ENCODE measurements at regions not wholly inside any gene's neighbourhood (a gene's known extent, or its start where the extent isn't known, plus 50 kb on each side); places are given as distances from the start of the nearest gene placed in this dataset.
"Not testable (repeated sequence)": the region's sequence is repeated elsewhere in the genome, so short reads cannot be mapped to it uniquely, and the experiment has no call there.

DNA sequence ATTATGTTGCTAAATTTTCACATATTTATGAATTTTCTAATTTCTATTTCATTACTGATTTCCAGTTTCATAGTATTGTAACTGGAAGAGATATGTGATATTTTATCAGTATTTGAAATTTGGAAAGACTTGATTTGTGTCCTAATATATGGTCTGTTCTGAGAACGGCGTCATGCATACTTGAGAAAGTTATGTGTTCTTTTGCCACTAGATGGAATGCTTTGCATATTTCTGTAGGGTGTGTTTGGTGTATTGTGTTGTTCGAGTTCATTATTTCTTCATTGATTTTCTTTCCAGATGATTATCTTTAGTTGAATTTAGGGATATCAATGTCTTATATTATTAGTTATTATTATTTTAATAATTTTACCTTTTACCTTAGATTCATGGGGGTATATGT is 110.6 kb upstream of the ITM2A start:
- TF ChIP-seq FOXM1 (IDR thresholded peaks at IDR 0.05; ENCODE audit: borderline replicate concordance) (no peak), BHLHE40 (IDR thresholded peaks at IDR 0.05; ENCODE audit: borderline replicate concordance) (no peak), CTBP1 (IDR thresholded peaks at IDR 0.05; ENCODE audit: borderline replicate concordance) (no peak), SUZ12 (IDR thresholded peaks at IDR 0.05) (no peak), NFRKB (IDR thresholded peaks at IDR 0.05) (no peak), FOXA1 (IDR thresholded peaks at IDR 0.05) (no peak), ZNF384 (IDR thresholded peaks at IDR 0.05) (no peak), FOXK2 (IDR thresholded peaks at IDR 0.05) (no peak), LEF1 (IDR thresholded peaks at IDR 0.05; ENCODE audit: borderline replicate concordance) (no peak), L3MBTL2 (conservative IDR thresholded peaks at IDR 0.05) (no peak), ELF4 (IDR thresholded peaks at IDR 0.05) (no peak), TARDBP (IDR thresholded peaks at IDR 0.05) (no peak), HDGF (IDR thresholded peaks at IDR 0.05; ENCODE audit: borderline replicate concordance) (no peak), ARNT (IDR thresholded peaks at IDR 0.05) (no peak), SP1 (IDR thresholded peaks at IDR 0.05) (no peak)
- TF ChIP-seq, protein P1, sequence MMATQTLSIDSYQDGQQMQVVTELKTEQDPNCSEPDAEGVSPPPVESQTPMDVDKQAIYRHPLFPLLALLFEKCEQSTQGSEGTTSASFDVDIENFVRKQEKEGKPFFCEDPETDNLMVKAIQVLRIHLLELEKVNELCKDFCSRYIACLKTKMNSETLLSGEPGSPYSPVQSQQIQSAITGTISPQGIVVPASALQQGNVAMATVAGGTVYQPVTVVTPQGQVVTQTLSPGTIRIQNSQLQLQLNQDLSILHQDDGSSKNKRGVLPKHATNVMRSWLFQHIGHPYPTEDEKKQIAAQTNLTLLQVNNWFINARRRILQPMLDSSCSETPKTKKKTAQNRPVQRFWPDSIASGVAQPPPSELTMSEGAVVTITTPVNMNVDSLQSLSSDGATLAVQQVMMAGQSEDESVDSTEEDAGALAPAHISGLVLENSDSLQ (IDR thresholded peaks at IDR 0.05), result no peak
- POLR2A ChIA-PET, result no interaction called here
- no peak for DNase-seq (ENCODE audit: extremely low spot score)
- CTCF ChIA-PET, result no interaction called here

DNA sequence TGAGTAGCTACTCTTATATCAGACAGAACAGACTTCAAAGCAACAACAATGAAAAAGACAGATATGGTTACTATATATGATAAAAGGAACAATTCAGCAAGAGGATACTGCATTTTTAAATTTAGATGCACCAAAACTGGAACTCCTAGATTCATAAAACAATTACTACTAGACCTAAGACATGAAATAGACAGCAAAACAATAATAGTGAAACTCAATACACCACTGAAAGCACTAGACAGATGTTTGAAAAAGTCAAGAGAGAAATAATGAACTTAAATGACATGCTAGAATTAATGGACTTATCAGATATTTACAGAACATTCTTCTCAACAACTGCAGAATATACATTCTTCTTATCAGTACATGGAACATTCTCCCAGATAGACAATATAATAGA is 99.5 kb upstream of the ITM2A start:
- ChIA-PET CTCF (no interaction called here), POLR2A (no interaction called here)
- DNase-seq (ENCODE audit: extremely low spot score), result no peak
- TF ChIP-seq SP1 (IDR thresholded peaks at IDR 0.05), result no peak
- no peak for TF ChIP-seq TARDBP (IDR thresholded peaks at IDR 0.05)
- TF ChIP-seq FOXM1 (IDR thresholded peaks at IDR 0.05; ENCODE audit: borderline replicate concordance), result no peak
- TF ChIP-seq ARNT (IDR thresholded peaks at IDR 0.05), result no peak
- TF ChIP-seq FOXK2 (IDR thresholded peaks at IDR 0.05), result no peak
- no peak for TF ChIP-seq CTBP1 (IDR thresholded peaks at IDR 0.05; ENCODE audit: borderline replicate concordance)
- TF ChIP-seq FOXA1 (IDR thresholded peaks at IDR 0.05), result no peak
- TF ChIP-seq HDGF (IDR thresholded peaks at IDR 0.05; ENCODE audit: borderline replicate concordance), result no peak
- no peak for TF ChIP-seq BHLHE40 (IDR thresholded peaks at IDR 0.05; ENCODE audit: borderline replicate concordance)
- TF ChIP-seq ZNF384 (IDR thresholded peaks at IDR 0.05), result no peak
- no peak for TF ChIP-seq SUZ12 (IDR thresholded peaks at IDR 0.05)
- TF ChIP-seq L3MBTL2 (conservative IDR thresholded peaks at IDR 0.05), result no peak
- TF ChIP-seq LEF1 (IDR thresholded peaks at IDR 0.05; ENCODE audit: borderline replicate concordance), result no peak
- no peak for TF ChIP-seq NFRKB (IDR thresholded peaks at IDR 0.05)
- no peak for TF ChIP-seq ELF4 (IDR thresholded peaks at IDR 0.05)
- TF ChIP-seq, protein P1 (IDR thresholded peaks at IDR 0.05), result no peak

DNA sequence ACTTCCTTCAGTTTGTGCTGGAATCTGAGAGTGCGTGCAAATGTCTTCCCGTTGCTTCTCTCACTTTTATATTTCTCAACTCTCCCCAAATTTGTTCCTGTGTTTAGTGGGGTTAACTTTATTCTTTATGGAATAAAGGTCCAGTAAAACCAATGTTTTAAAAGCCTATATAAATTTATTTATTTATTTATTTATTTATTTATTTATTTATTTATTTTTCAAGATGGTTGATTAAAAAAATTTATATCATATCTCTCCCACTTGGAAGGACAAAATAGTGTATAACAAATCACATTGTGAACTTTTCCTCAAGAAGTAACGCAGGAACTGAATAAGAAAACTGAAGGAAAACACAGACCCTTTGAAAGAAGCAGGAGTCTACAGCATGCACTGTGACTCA is 95.3 kb upstream of the ITM2A start:
- no peak for TF ChIP-seq L3MBTL2 (conservative IDR thresholded peaks at IDR 0.05)
- no peak for TF ChIP-seq NFRKB (IDR thresholded peaks at IDR 0.05)
- no peak for TF ChIP-seq FOXA1 (IDR thresholded peaks at IDR 0.05)
- TF ChIP-seq SUZ12 (IDR thresholded peaks at IDR 0.05), result no peak
- no peak for TF ChIP-seq FOXK2 (IDR thresholded peaks at IDR 0.05)
- TF ChIP-seq FOXM1 (IDR thresholded peaks at IDR 0.05; ENCODE audit: borderline replicate concordance), result no peak
- TF ChIP-seq TARDBP (IDR thresholded peaks at IDR 0.05), result no peak
- TF ChIP-seq SP1 (IDR thresholded peaks at IDR 0.05), result no peak
- no peak for TF ChIP-seq LEF1 (IDR thresholded peaks at IDR 0.05; ENCODE audit: borderline replicate concordance)
- TF ChIP-seq, protein P1 (IDR thresholded peaks at IDR 0.05), result no peak
- TF ChIP-seq BHLHE40 (IDR thresholded peaks at IDR 0.05; ENCODE audit: borderline replicate concordance), result no peak
- no peak for TF ChIP-seq ELF4 (IDR thresholded peaks at IDR 0.05)
- POLR2A ChIA-PET, result no interaction called here
- DNase-seq (ENCODE audit: extremely low spot score), result no peak
- CTCF ChIA-PET, result no interaction called here

DNA sequence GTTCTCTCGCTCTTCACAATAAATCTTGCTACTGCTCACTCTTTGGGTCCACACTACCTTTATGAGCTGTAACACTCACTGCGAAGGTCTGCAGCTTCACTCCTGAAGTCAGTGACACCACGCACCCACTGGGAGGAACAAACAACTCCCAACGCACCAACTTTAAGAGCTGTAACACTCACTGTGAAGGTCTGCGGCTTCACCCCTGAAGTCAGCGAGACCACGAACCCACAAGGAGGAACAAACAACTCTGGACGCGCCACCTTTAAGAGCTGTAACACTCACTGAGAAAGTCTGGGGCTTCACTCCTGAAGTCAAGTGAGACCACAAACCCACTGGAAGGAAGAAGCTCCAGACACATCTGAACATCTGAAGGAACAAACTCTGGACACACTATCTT is 89.5 kb upstream of the ITM2A start:
- CTCF ChIA-PET; DNase-seq (ENCODE audit: extremely low spot score); POLR2A ChIA-PET: not testable (repeated sequence)

DNA sequence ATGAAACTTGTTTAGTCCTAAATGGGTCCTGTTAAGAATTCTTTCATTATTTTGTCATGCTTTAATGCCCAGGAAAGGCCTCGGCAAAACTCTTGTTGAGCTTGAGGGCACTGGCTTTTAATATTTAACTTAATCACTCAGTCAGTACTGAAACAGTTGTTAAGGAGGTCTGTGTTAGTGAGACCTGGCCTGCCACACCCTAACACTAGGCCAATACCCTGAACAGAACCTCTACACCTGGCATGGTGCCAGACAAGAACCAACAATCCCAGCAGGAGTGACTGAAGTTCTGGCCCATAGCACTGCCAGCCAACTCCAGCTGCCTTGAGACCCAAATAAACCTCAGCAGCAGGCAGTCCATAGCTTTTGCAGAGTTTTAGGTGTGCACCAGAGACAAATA is 85.7 kb upstream of the ITM2A start:
- POLR2A ChIA-PET, result no interaction called here

GRCh38 chrX:79444694-79445210 is 77.6 kb upstream of the ITM2A start:
- ChIA-PET POLR2A (no interaction called here), CTCF (no interaction called here)
- DNase-seq (ENCODE audit: extremely low spot score), result no peak
- TF ChIP-seq FOXA1 (IDR thresholded peaks at IDR 0.05) (no peak), ARNT (IDR thresholded peaks at IDR 0.05) (no peak), ZNF384 (IDR thresholded peaks at IDR 0.05) (no peak), BHLHE40 (IDR thresholded peaks at IDR 0.05; ENCODE audit: borderline replicate concordance) (no peak), FOXM1 (IDR thresholded peaks at IDR 0.05; ENCODE audit: borderline replicate concordance) (no peak), NFRKB (IDR thresholded peaks at IDR 0.05) (no peak), FOXK2 (IDR thresholded peaks at IDR 0.05) (no peak), SUZ12 (IDR thresholded peaks at IDR 0.05) (no peak)
- TF ChIP-seq, protein P1 (IDR thresholded peaks at IDR 0.05), result no peak

More for the DNA sequence above, 85.7 kb upstream of the ITM2A start:
- DNase-seq (ENCODE audit: extremely low spot score), result no peak
- CTCF ChIA-PET, result no interaction called here
- TF ChIP-seq FOXA1 (IDR thresholded peaks at IDR 0.05) (no peak), SUZ12 (IDR thresholded peaks at IDR 0.05) (no peak), HDGF (IDR thresholded peaks at IDR 0.05; ENCODE audit: borderline replicate concordance) (no peak), ZNF384 (IDR thresholded peaks at IDR 0.05) (no peak), CTBP1 (IDR thresholded peaks at IDR 0.05; ENCODE audit: borderline replicate concordance) (no peak)
- TF ChIP-seq, protein P1 (IDR thresholded peaks at IDR 0.05), result no peak

Data from HEK293T (cell line).